Astrocyte (in vitro differentiated cells and primary cell): ENCODE measurements at regions not wholly inside any gene's neighbourhood (a gene's known extent, or its start where the extent isn't known, plus 50 kb on each side); places are given as distances from the start of the nearest gene placed in this dataset.

Experiments
- EZH2 ChIP-seq: IDR thresholded peaks from 2 replicates; pipeline ENCODE4 v1.6.1; 2012; ENCODE audit warnings: mild to moderate bottlenecking, low read length, inconsistent platforms; ENCODE audit not compliant: insufficient read depth
- TF ChIP-seq, protein P1 (sequence below): IDR thresholded peaks from 2 replicates; pipeline ENCODE4 v1.5.1; 2011; ENCODE audit warnings: low read depth, mild to moderate bottlenecking, inconsistent platforms, low read length, moderate library complexity; ENCODE audit not compliant: insufficient read depth

DNA sequence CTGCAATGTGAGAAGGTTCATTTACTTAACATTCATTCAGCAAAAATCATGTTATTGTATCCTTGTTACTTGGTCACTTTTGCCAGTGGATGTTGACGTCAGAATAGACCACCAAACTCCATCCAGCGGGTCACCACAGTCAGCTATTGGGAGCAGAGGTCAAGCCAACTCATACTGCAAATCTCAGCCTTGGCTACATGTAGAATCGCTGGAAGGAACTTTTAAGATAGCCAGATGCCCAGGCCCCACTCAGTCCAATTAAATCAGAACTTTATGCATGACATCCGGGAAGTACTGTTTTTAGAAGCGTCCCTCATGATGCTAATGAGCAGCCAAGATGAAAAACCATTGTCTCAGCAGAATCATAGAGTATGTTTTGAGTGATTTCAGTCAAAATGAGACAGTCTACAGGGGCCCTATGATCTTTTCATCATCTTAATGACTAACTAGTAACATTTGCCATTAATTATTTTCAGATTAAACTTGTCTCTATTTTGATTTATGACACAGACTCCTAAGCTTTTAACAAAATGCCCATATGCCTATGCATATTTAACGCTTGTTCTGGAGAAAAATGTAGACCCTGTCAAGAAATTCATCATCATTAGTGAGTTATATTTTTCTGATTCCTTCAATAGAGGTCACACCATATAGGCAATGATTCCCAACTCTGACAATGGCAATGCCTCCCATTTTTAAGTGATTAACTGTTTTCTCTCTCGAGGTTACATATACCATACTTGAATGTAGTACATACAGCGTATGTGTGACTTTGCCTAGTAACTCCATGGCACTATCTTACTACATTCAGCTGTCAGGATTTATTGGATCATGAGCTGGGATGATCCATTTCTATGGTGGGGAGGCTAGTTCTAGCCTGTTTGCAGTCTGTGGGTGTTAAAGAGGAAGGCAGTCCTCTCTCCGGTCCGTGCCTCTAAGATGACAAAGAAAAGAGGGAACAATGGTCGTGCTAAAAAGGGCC is 63.7 kb upstream of the CCBE1 start:
- TF ChIP-seq, protein P1, sequence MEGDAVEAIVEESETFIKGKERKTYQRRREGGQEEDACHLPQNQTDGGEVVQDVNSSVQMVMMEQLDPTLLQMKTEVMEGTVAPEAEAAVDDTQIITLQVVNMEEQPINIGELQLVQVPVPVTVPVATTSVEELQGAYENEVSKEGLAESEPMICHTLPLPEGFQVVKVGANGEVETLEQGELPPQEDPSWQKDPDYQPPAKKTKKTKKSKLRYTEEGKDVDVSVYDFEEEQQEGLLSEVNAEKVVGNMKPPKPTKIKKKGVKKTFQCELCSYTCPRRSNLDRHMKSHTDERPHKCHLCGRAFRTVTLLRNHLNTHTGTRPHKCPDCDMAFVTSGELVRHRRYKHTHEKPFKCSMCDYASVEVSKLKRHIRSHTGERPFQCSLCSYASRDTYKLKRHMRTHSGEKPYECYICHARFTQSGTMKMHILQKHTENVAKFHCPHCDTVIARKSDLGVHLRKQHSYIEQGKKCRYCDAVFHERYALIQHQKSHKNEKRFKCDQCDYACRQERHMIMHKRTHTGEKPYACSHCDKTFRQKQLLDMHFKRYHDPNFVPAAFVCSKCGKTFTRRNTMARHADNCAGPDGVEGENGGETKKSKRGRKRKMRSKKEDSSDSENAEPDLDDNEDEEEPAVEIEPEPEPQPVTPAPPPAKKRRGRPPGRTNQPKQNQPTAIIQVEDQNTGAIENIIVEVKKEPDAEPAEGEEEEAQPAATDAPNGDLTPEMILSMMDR: no peak
- TF ChIP-seq EZH2: no peak
